Head of caudate nucleus (tissue), 42 donors: ENCODE measurements at regions not wholly inside any gene's neighbourhood (a gene's known extent, or its start where the extent isn't known, plus 50 kb on each side); places are given as distances from the start of the nearest gene placed in this dataset.

Source experiments
- DNase-seq, 42 donors: peaks; one replicate each; pipeline versions ENCODE4 v3.0.0 to v3.0.0-alpha.2; 2020 to 2021; ENCODE audit warnings: mixed read lengths in 7 of 42
- intact Hi-C: fragments of 100-400 bp; cut with DNase I; formaldehyde crosslinking; loops from one replicate; pipeline ENCODE4 v1.15.0; 2022

GRCh38 chr20:48307277-48307676 lies 520.5 kb downstream of the PREX1 start:
- intact Hi-C loops: no loop called here
- no peak for DNase-seq

DNA sequence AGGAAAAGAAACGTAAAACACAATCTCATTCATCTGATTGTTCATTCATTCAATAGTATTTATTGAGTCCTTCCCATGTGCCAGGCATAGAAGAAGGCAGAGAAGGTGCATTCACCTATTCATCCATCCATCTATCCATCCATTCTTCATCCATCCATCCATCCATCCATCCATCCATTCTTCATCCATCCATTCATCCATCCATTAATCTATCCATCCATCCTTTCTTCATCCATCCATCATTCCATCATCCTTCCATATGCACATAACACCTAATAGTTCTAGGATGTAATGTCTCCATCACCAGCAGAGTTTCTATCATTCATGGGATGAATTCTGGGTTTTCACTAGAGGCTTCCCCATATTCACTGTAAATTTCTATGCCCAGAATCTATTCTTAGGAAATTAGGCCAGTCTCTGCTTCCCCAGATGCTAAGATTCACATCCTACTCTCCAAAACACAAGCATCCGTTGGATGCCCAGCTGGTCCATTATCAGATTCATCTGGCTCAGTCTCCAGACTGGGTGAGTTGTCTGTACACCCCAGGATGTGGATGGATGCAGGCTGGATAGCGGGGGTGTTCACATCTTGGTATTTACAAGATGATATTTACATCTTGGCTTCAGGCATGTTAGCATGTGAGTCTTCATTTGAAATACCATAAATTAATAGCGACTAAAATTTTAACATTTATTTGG lies 517.7 kb upstream of the SULF2 start:
- intact Hi-C loops: no loop called here
- DNase-seq: no peak

DNA sequence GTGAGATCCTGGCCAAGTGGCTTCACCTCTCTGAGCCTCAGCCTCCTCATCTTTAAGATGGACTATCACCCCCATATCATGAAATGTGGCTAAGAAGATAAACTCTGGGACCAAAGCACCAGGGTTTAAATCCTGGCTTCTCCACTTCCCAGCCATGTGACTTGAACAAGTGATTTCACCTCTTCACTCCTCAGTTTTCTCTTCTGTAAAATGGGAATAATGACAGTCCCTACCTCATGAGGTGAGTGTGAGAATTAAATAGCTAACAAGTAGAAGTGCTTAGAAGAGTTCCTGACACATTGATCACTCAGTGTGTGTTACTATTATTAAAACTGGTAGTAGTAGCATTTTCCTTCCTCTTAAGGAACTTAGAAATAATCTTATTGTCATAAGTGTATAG lies 516.9 kb upstream of the SULF2 start:
- no peak for DNase-seq

DNA sequence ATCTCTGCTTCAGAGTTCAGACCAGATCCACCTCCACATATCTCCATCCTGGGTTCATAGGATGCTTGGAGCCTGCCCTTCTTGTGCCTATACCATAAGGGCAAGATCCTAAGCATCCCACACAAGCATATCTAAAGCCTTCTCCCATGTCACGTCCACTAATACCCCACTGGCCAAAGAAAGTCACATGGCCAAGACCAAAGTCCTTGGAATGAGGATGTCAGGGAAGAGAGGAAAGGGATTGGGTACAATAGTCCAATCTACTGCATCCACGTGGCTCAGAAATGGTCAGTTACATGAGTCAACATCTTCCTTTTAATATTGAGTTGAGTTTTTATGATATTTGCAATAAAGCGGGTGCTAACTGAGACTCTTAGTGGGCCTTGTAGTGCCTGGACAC lies 515.9 kb upstream of the SULF2 start:
- intact Hi-C loops: no loop called here

More for the DNA sequence above, 516.9 kb upstream of the SULF2 start:
- intact Hi-C loops: no loop called here

DNA sequence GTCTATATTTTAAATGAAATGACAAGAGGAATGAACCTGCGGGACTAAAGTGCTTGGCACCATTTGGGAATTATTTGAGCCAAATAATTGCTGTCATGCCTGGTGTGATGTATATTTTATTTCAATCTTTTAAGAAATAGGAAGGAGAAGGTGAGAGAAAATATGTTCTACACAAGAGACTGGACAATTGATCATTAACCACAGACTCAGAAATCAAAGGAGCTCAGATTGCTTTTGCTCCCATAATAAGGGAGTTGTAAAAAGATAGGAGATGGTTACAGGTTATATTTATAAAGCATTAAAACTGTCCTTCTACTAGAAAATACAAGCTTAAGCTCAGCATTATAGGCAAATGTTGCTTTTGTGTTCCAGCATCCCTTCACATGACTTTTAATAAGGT lies 515.2 kb upstream of the SULF2 start:
- intact Hi-C loops: no loop called here
- DNase-seq: no peak

More for the DNA sequence above, 515.9 kb upstream of the SULF2 start:
- DNase-seq: no peak

DNA sequence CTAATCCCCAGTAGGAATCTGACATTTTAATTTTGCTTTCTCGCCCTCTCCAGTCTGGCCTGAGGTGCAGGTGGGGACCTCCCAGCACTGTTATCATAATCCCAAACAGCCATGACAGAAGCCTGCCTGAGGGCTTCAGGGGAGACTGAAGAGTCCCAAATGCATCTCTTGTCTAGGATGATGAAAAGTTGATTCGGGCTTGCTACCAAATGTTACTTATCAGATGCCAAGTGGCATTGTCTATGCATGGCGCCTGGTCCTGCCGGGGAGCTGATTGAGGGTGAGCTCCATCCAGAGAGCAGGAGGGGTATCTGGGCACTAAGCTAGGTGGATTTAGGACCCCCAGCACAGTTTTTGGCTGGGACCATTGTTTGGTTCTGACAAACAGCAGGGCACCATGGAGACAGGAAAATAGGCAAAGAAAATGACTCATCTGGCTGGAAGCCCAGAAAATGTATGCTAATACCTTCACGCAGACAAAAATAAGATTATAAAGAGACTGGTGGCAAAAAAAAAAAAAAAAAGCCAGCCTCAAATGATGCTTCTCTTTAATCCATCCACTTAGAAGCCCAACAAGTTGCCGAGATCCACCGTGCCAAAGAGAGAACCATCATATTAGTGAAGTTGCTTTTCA lies 513.7 kb upstream of the SULF2 start:
- DNase-seq: peak in 16 of 42 donors; percentile 8 to 75 (median 44)
- intact Hi-C loops: no loop called here

GRCh38 chr20:48298433-48298832 lies 513.2 kb upstream of the SULF2 start:
- intact Hi-C loops: no loop called here
- no peak for DNase-seq

GRCh38 chr20:48295966-48296421 lies 510.7 kb upstream of the SULF2 start:
- intact Hi-C loops: no loop called here

DNA sequence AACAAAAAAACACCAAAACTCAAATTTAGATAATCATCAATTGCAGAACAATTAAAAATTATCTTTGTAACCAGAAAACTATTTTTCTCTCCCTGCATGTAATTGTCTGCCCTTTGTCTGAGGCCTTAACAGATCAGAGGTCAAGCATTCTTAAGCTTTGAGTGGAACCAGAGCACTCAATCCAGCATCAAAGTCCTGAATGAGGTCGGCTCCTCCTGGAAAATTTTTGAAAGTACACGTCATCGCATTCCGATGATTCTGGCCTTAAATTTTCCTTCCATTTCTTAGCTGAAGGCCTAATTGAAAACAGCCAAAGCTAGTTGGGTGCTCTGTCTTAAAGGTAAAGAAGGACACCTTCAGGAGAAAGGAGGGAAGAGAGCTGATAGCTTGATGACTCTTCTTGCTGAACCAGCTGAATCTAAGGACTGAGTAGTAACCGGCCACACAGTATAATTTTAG lies 510.2 kb upstream of the SULF2 start:
- intact Hi-C loops: no loop called here
- DNase-seq: no peak

More at GRCh38 chr20:48295966-48296421, 510.7 kb upstream of the SULF2 start:
- peak in 31 of 42 donors; percentile 10 to 79 (median 39) for DNase-seq

- DNase-seq: no peak
- intact Hi-C loops: no loop called here
Observed at GRCh38 chr20:48294942-48295341, 509.7 kb upstream of the SULF2 start.

GRCh38 chr20:48294196-48294595 lies 508.9 kb upstream of the SULF2 start:
- DNase-seq: no peak
- intact Hi-C loops: no loop called here

- intact Hi-C loops: no loop called here
- no peak for DNase-seq
Observed at GRCh38 chr20:48293671-48294070, 508.4 kb upstream of the SULF2 start.

DNA sequence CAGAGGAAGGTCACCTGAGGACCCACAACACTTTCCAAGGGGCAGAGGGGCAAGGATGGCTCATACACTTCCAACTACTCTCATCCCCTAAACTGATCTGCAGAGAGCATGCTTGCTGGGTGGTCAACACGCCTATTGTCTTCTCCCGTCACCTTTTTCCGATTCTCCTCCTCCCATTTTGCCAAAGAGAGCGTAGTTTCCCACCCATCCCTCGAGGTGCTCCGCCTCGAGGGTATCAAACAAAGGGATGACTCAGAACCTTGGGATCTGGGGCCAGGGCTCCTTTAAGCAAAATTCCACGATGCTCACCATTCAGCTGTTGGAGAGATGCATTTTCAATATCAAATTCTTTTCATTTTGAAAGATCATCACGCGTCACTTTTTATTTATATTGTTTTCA lies 507.5 kb upstream of the SULF2 start:
- intact Hi-C loops: no loop called here

DNA sequence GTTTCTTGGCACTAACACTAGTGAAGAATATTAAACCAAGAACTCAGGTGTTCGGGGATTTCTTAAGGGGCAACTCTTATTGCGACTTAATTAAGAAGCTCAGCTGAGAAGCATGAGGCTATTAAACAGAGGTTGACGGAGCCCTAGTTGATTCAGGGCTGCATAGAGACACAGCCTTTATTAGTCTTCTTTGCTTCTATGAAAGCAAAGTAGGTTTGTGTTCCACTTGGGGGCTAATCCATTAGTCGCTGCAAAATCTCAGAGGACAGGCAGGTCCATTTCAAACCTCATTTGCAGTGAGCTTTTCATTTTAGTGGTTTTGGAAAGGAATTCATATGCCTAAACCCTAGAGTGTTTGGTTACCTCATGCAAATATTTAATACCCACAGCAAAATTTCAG lies 506.6 kb upstream of the SULF2 start:
- DNase-seq: no peak
- intact Hi-C loops: no loop called here

More for the DNA sequence above, 507.5 kb upstream of the SULF2 start:
- no peak for DNase-seq

- intact Hi-C loops: no loop called here
- DNase-seq: no peak
Observed at GRCh38 chr20:48288930-48289507, 503.7 kb upstream of the SULF2 start.

DNA sequence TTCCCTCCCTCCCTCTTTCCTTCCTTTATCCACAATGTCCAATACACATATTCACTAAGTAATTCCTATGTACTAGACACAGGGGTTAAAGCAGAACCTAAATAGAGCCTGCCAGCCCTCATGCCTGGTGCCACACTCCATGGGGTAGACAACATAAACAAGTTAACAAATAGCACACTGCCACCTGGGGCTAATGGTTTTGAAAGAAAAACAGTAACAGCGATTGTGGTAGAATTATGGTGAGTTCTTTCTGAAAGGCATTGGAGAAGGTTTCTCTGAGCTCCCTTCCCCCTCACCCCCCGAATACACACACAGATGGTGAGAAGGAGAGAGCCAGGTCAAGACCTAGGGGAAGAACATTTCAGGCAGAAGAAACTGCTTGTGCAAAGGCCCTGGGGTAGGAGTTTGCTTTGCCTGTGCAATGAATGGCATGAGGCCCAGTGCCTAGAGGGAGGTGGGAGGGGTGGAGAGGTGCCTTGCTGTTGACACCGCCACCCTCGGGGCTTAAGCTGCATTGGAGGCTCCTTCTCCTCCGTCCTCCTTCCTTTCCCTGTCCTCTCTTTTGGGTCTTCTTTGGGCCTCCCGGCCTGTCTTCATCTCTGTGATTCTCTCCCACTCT lies 502.4 kb upstream of the SULF2 start:
- DNase-seq: no peak
- intact Hi-C loops: no loop called here

DNA sequence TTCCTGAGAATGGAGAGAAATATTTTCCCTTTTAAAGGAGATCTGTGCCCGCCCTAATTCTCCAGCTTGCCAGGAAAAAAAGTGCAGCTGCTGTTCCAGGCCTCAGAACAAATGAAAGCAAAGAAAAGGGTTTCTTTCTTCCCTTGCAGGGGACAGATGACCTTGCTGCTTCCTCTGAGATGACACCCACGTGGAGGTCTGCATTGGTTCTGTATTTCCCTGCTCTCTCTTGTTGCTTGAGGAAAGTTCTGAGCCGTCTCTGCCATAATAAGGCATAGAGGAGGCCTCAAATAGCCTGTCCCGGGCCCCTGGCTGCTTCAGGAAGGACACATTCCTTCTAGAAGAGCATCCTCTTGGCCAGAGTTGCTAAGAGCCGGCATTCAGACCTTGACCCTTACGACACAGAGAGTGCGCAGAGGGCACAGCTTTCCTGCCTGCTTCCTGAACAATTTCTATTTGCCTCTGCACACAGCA lies 501.8 kb upstream of the SULF2 start:
- intact Hi-C loops: no loop called here
- DNase-seq: peak in 11 of 42 donors; percentile 15 to 52 (median 22)

DNA sequence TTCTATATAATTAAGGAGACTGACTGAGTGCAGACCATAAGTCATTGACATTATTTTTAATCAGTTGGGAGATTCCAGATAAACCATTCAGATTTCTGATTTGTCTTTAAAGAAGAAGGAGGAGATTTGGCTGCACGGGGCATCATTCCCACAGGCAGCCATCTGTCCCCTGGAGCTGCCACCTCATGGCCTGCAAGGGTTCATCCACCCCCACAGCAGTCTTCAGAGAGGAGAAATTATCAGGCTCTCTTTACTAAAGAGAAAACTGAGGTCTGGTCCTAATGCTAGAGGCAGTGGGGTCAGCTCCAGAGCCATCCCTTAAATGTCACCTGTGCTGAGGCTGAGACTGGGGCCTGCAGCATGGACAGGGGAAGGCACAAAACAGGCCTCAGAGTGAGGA lies 501.3 kb upstream of the SULF2 start:
- intact Hi-C loops: no loop called here

GRCh38 chr20:48285656-48286055 lies 500.4 kb upstream of the SULF2 start:
- intact Hi-C loops: no loop called here
- DNase-seq: no peak

More for the DNA sequence above, 501.3 kb upstream of the SULF2 start:
- peak in 1 of 42 donors; percentile 48 for DNase-seq

DNA sequence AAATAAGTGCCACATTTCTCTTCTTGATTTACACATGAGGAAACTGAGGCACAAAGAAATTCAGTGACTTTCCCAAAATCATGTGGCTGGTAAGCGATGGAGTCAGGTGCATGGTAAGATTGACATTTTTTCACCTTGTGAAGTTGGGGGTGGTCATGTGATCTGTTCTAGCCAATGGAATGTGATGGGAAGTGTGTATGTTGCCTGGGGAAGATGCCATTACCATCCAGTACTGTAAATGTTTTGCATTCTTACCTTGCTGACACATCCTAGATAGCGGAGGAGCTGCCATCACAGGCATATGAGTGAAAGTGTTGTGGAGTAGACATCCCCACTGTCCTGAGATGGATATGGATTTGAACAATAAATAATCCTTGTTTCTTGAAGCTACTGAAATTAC lies 499.6 kb upstream of the SULF2 start:
- DNase-seq: no peak
- intact Hi-C loops: no loop called here
